ENCODE measurements at regions not wholly inside any gene's neighbourhood (a gene's known extent, or its start where the extent isn't known, plus 50 kb on each side); places are given as distances from the start of the nearest gene placed in this dataset.

DNA sequence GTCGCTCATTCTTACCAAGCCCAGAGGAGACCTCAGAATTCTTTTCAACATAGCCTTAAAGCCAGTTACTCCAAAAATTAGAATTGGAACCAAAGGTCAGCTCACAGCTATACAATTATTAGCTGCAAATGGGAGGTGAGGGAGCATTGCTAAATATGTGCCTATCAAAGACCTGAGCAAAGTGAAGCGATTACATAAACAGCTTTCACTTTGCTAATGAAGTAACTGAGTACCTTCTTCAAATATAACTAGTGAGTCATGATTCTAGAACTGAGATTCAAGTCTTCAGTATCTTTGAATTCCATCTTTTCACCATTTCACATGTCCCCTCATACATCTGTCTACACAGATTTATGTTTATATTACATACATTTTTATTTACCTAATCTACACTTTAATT lies 122.6 kb downstream of the P2RY1 start:
- Histone ChIP-seq H3K27me3 (ENCODE audit: insufficient read depth) (no peaks in the 10 kb centered on the region), H2AFZ (no peak overlapping the region), H3K9me2 (ENCODE audit: insufficient read depth) (no peaks in the 10 kb centered on the region), H3K4me3 (no peak overlapping the region), H3F3A (replicated peaks; ENCODE audit: low read depth) (no peaks in the 10 kb centered on the region), H3K79me2 (replicated peaks; ENCODE audit: insufficient read depth) (no peaks in the 10 kb centered on the region), H3K36me3 (ENCODE audit: insufficient read depth) (no peaks in the 10 kb centered on the region), H3K4me2 (no peak overlapping the region), H3K4me1 (ENCODE audit: insufficient read depth) (no peaks in the 10 kb centered on the region), H3K27ac (ENCODE audit: low read depth) (no peak overlapping the region), H4K20me1 (replicated peaks; ENCODE audit: insufficient read depth) (no peaks in the 10 kb centered on the region)
- no peak for TF ChIP-seq EZH2phosphoT487 (IDR thresholded peaks at IDR 0.05; ENCODE audit: unreplicated experiment)
- TF ChIP-seq, protein P1, sequence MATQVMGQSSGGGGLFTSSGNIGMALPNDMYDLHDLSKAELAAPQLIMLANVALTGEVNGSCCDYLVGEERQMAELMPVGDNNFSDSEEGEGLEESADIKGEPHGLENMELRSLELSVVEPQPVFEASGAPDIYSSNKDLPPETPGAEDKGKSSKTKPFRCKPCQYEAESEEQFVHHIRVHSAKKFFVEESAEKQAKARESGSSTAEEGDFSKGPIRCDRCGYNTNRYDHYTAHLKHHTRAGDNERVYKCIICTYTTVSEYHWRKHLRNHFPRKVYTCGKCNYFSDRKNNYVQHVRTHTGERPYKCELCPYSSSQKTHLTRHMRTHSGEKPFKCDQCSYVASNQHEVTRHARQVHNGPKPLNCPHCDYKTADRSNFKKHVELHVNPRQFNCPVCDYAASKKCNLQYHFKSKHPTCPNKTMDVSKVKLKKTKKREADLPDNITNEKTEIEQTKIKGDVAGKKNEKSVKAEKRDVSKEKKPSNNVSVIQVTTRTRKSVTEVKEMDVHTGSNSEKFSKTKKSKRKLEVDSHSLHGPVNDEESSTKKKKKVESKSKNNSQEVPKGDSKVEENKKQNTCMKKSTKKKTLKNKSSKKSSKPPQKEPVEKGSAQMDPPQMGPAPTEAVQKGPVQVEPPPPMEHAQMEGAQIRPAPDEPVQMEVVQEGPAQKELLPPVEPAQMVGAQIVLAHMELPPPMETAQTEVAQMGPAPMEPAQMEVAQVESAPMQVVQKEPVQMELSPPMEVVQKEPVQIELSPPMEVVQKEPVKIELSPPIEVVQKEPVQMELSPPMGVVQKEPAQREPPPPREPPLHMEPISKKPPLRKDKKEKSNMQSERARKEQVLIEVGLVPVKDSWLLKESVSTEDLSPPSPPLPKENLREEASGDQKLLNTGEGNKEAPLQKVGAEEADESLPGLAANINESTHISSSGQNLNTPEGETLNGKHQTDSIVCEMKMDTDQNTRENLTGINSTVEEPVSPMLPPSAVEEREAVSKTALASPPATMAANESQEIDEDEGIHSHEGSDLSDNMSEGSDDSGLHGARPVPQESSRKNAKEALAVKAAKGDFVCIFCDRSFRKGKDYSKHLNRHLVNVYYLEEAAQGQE (IDR thresholded peaks at IDR 0.05; ENCODE audit: unreplicated experiment), result no peak
- TF ChIP-seq CREB1 (CRISPR knock-in tag; IDR thresholded peaks at IDR 0.05; ENCODE audit: low read depth), result no peak
- no peak for TF ChIP-seq ZNF462 (CRISPR knock-in tag; IDR thresholded peaks at IDR 0.05)
- no peak for TF ChIP-seq ZNF114 (CRISPR knock-in tag; IDR thresholded peaks at IDR 0.05)
- TF ChIP-seq JUNB (IDR thresholded peaks at IDR 0.05; ENCODE audit: unreplicated experiment), result no peak
- no peak for TF ChIP-seq ETS1 (IDR thresholded peaks at IDR 0.05)
- TF ChIP-seq POLR2AphosphoS5 (IDR thresholded peaks at IDR 0.05; ENCODE audit: low read depth), result no peak
- TF ChIP-seq STAT1 (IDR thresholded peaks at IDR 0.05; ENCODE audit: unreplicated experiment), result no peak
- TF ChIP-seq, protein P2, sequence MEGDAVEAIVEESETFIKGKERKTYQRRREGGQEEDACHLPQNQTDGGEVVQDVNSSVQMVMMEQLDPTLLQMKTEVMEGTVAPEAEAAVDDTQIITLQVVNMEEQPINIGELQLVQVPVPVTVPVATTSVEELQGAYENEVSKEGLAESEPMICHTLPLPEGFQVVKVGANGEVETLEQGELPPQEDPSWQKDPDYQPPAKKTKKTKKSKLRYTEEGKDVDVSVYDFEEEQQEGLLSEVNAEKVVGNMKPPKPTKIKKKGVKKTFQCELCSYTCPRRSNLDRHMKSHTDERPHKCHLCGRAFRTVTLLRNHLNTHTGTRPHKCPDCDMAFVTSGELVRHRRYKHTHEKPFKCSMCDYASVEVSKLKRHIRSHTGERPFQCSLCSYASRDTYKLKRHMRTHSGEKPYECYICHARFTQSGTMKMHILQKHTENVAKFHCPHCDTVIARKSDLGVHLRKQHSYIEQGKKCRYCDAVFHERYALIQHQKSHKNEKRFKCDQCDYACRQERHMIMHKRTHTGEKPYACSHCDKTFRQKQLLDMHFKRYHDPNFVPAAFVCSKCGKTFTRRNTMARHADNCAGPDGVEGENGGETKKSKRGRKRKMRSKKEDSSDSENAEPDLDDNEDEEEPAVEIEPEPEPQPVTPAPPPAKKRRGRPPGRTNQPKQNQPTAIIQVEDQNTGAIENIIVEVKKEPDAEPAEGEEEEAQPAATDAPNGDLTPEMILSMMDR (conservative IDR thresholded peaks at IDR 0.05; ENCODE audit: low read depth in 2 of 2), result no peak
- Mint-ChIP-seq H3K4me1 (no peaks in the 10 kb centered on the region), H3K4me3 (no peak overlapping the region), H3K27me3 (ENCODE audit: insufficient read depth, low read depth, poor library complexity) (no peaks in the 10 kb centered on the region), H3K9me3 (peaks cover 2% of the 10 kb centered on the region; the same call in 1 of the 3 replicates), H3K27ac (no peak overlapping the region), H3K36me3 (ENCODE audit: low read depth) (no peaks in the 10 kb centered on the region)
- no peak for DNase-seq (ENCODE audit: low spot score)
- ATAC-seq, result no peak

All from GM23338 (cell line).